Naive thymus-derived CD8-positive, alpha-beta T cell (primary cell): ENCODE measurements at regions not wholly inside any gene's neighbourhood (a gene's known extent, or its start where the extent isn't known, plus 50 kb on each side); places are given as distances from the start of the nearest gene placed in this dataset.
"Not testable (repeated sequence)": the region's sequence is repeated elsewhere in the genome, so short reads cannot be mapped to it uniquely, and the experiment has no call there.

ENCODE experiments used
- ATAC-seq, 2 donors: fragments of 150-1000 bp; cut with Tn5 transposase in 1 of 2; sonication (Bioruptor Pico), chemical (Tn5 transposase) in 1 of 2; 1 replicate in 1 of 2; 2 replicates in 1 of 2; pipeline ENCODE4 v1.10.0; 2021; ENCODE audit warnings: mild to moderate bottlenecking in 2 of 2, moderate library complexity in 2 of 2
- POLR2A ChIA-PET: fragments of 350-600 bp; sonication (Branson Sonifier 250); formaldehyde crosslinking; loops from one replicate; lab custom pipeline; 2021; ENCODE audit warnings: antibody characterized with exemption; lab: Charles Lee
- DNase-seq, 10 donors: peaks; one replicate each; pipeline versions ENCODE4 v3.0.0 to v3.0.0-alpha.2; 2020 to 2022
- H3K27ac Mint-ChIP-seq, 10 donors: one replicate each; pipeline ENCODE4 v1.8.0; 2020 to 2022; ENCODE audit warnings: mild to moderate bottlenecking in 10 of 10, mixed read lengths in 10 of 10, moderate library complexity in 4 of 10, inconsistent platforms in 1 of 10
- H3K27me3 Mint-ChIP-seq, 5 donors: one replicate each; pipeline ENCODE4 v1.8.0; 2021 to 2022; ENCODE audit warnings: mixed read lengths in 5 of 5
- H3K36me3 Mint-ChIP-seq, 3 donors: one replicate each; pipeline ENCODE4 v1.8.0; 2020 to 2022; ENCODE audit warnings: mixed read lengths in 3 of 3, mild to moderate bottlenecking in 2 of 3, inconsistent platforms in 1 of 3
- H3K4me1 Mint-ChIP-seq, 4 donors: one replicate each; pipeline ENCODE4 v1.8.0; 2021 to 2022; ENCODE audit warnings: mixed read lengths in 4 of 4
- H3K4me3 Mint-ChIP-seq, 10 donors: one replicate each; pipeline ENCODE4 v1.8.0; 2020 to 2022; ENCODE audit warnings: mild to moderate bottlenecking in 10 of 10, mixed read lengths in 10 of 10, moderate library complexity in 6 of 10, inconsistent platforms in 1 of 10
- H3K9me3 Mint-ChIP-seq, 9 donors: one replicate each; pipeline ENCODE4 v1.8.0; 2020 to 2022; ENCODE audit warnings: mixed read lengths in 9 of 9, mild to moderate bottlenecking in 3 of 9, inconsistent platforms in 1 of 9, moderate library complexity in 1 of 9

DNA sequence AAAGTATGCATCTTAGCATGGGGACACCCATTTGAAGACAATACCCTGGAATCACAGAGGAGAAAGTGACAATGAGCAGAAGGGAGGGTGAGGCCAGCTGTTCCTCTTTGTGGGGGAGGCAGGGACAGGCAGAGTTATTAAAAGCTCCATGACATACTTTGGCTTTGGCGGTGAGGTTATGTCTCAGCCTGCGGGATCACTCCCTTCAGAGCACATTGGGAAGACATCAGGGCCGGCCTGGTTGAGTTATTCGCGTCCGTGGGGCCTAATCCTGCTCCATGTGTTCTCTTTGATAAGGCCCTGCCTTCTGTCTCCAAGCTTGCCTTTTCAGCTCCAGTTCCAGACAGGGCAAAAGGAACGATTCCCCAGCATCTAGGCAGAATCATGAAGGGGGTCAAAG is 98.8 kb upstream of the NTF3 start:
- Mint-ChIP-seq H3K9me3 (no peaks in the 10 kb centered on the region), H3K36me3 (no peaks in the 10 kb centered on the region), H3K4me1 (no peaks in the 10 kb centered on the region), H3K27ac (no peak overlapping the region), H3K27me3 (peaks cover 0 to 15% (median 4%) of the 10 kb centered on the region in 5 donors), H3K4me3 (no peak overlapping the region)
- ATAC-seq (no peak), DNase-seq (no peak)
- POLR2A ChIA-PET = no interaction called here

DNA sequence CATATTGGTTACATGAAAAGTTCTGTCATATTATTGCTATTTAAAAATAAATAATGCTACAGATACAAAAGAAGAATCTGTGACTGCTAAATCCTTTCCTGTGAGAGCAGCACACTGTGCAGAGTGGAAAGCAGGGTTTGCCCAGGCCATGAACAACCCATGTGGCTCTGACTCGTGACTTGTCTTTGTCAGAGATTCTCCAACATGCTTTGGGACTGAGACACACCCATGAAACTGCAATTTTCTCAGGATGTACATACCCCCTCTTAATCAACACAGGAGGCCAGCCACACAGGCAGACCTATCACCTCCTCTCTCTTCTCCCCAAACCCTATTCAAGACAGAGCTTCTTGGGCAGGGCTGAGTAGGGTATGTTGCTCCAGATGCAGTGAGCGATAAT is 96.8 kb upstream of the NTF3 start:
- Mint-ChIP-seq H3K27ac (no peak overlapping the region), H3K27me3 (peaks cover 3 to 15% (median 4%) of the 10 kb centered on the region in 5 donors), H3K4me3 (no peak overlapping the region), H3K4me1 (no peaks in the 10 kb centered on the region), H3K36me3 (no peaks in the 10 kb centered on the region), H3K9me3 (no peaks in the 10 kb centered on the region)
- ATAC-seq = no peak
- no peak for DNase-seq
- POLR2A ChIA-PET = no interaction called here

DNA sequence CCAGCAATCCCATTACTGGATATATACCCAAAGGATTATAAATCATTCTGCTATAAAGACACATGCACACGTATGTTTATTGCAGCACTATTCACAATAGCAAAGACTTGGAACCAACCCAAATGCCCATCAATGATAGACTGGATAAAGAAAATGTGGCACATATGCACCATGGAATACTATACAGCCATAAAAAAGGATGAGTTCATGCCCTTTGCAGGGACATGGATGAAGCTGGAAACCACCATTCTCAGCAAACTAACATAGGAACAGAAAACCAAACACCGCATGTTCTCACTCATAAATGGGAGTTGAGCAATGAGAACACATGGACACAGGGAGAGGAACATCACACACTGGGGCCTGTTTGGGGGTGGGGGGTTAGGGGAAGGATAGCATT is 90.8 kb upstream of the NTF3 start:
- H3K27ac Mint-ChIP-seq, H3K36me3 Mint-ChIP-seq, DNase-seq, H3K4me1 Mint-ChIP-seq, ATAC-seq, H3K9me3 Mint-ChIP-seq, H3K4me3 Mint-ChIP-seq, POLR2A ChIA-PET: not testable (repeated sequence)
- H3K27me3 Mint-ChIP-seq = peaks cover 8 to 22% (median 15%) of the 10 kb centered on the region in 5 donors

DNA sequence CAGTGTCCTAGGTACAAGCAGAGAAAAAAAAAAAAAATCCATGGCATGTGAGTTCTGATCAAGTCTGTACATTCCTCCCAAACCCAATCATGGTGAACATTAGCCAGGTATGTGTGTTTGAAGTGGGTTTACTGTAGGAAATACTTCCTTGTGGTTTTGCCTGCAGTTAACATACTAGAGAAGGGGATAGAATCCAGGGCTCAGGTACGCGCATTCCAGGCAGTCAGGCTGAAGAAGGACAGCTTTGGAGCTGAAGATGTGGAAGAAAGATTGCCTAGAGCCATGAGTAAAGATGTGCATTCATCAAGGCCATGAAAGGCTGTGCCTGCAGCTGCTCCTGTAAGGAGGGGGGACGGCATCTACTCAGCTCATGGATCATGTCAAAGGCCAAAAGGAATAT is 88.2 kb upstream of the NTF3 start:
- no peak overlapping the region for H3K27ac Mint-ChIP-seq
- no peak for DNase-seq
- no peak overlapping the region for H3K4me3 Mint-ChIP-seq
- H3K4me1 Mint-ChIP-seq = no peaks in the 10 kb centered on the region
- H3K27me3 Mint-ChIP-seq = peaks cover 15 to 36% (median 19%) of the 10 kb centered on the region in 5 donors
- H3K36me3 Mint-ChIP-seq = no peaks in the 10 kb centered on the region
- H3K9me3 Mint-ChIP-seq = peaks cover 0 to 5% (median 0%) of the 10 kb centered on the region in 9 donors
- POLR2A ChIA-PET = no interaction called here
- no peak for ATAC-seq

DNA sequence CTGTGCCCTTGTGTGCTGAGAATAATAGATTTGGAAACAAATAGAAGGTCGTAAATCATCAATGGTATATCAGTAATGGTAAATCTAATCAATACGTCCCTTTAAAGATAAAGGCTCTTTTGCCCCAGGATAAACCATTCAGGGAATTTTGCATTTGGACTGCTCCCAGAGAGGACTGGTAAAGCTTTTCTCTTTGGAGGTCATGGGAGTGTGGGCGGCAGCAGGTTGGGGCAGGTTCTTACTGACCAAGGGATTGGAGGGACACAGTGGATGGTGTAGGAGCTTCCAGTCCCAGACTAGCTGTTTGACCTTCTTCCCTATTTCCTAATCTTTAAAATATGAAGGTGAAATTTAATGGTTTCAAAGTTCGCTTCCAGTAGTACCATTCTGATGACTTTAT is 87.8 kb upstream of the NTF3 start:
- H3K27me3 Mint-ChIP-seq = peaks cover 16 to 36% (median 19%) of the 10 kb centered on the region in 5 donors

DNA sequence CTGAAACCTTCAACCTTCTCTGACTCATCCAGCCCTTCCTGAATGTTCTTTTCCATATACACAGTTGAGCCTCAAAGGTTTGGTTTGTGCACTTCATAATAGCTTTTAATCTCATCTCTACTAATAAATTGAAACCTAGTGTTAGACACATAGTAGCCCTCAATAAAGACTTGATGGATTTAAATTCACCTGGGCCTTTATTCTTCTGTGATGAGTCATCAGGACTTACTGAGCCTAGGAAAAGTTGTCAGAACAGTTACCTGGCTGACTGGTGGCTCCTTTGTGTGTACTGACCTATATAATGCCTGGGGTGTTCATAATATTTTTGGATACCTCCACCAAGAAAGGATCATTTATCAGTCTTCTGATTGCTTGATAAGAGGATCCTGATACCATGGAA is 86.4 kb upstream of the NTF3 start:
- Mint-ChIP-seq H3K36me3 (no peaks in the 10 kb centered on the region), H3K4me3 (no peak overlapping the region), H3K27ac (no peak overlapping the region), H3K27me3 (peaks cover 16 to 41% (median 20%) of the 10 kb centered on the region in 5 donors), H3K9me3 (peaks cover 0 to 5% (median 1%) of the 10 kb centered on the region in 9 donors), H3K4me1 (no peaks in the 10 kb centered on the region)
- DNase-seq = no peak
- no peak for ATAC-seq
- POLR2A ChIA-PET = no interaction called here

More for the DNA sequence above, 87.8 kb upstream of the NTF3 start:
- Mint-ChIP-seq H3K27ac (no peak overlapping the region), H3K9me3 (peaks cover 0 to 5% (median 0%) of the 10 kb centered on the region in 9 donors), H3K4me3 (no peak overlapping the region), H3K4me1 (no peaks in the 10 kb centered on the region), H3K36me3 (no peaks in the 10 kb centered on the region)
- POLR2A ChIA-PET = no interaction called here
- no peak for ATAC-seq
- DNase-seq = no peak

DNA sequence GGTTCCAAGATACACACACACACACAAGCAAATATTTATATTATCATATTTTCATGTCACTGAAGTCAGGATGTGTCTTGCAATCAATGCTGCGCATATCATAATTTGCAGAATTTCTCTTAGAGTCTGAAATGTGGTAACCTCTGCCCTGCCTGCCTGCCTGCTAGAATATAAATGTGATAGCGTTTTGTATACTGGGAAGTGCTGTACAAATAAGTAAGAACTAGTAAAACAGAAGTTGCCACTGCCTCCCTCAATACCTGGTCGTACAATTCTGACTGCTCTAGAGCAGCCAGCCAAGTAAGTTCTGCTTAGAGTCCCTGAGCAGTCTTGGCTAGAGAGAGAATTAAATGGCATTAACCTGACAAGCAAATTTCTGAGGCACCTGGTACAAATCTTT is 83.9 kb upstream of the NTF3 start:
- no peaks in the 10 kb centered on the region for H3K4me1 Mint-ChIP-seq
- no peaks in the 10 kb centered on the region for H3K36me3 Mint-ChIP-seq
- H3K9me3 Mint-ChIP-seq = peaks cover under 1 to 22% (median 9%) of the 10 kb centered on the region in 9 donors

DNA sequence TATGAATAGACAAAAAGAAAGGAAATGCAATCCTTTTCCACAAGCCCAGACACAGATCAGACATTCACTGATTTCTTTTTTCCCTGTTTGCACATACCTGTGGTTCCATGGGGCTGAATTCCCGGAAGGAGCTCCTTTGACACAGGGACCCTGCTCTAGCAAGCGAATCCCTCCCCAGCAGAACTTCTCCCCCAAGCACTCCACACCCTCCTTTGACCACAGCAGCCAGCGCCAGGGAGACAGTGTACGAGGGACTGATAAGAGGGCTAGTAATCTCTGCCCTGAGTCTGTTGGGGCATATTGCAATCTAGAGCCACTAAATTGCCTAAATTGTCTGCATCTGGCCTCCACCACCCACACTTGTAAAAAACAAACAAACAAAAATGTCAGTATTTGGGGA is 83.4 kb upstream of the NTF3 start:
- POLR2A ChIA-PET = no interaction called here
- ATAC-seq (no peak), DNase-seq (no peak)
- Mint-ChIP-seq H3K36me3 (peaks cover 0 to 4% (median 0%) of the 10 kb centered on the region in 3 donors), H3K4me3 (no peak overlapping the region), H3K4me1 (no peaks in the 10 kb centered on the region), H3K27ac (no peak overlapping the region), H3K27me3 (peaks cover 14 to 44% (median 18%) of the 10 kb centered on the region in 5 donors), H3K9me3 (peaks cover 4 to 27% (median 11%) of the 10 kb centered on the region in 9 donors)

More for the DNA sequence above, 83.9 kb upstream of the NTF3 start:
- H3K27me3 Mint-ChIP-seq = peaks cover 14 to 45% (median 18%) of the 10 kb centered on the region in 5 donors
- DNase-seq (no peak), ATAC-seq (no peak)
- POLR2A ChIA-PET = no interaction called here
- H3K4me3 Mint-ChIP-seq = no peak overlapping the region
- H3K27ac Mint-ChIP-seq = no peak overlapping the region

DNA sequence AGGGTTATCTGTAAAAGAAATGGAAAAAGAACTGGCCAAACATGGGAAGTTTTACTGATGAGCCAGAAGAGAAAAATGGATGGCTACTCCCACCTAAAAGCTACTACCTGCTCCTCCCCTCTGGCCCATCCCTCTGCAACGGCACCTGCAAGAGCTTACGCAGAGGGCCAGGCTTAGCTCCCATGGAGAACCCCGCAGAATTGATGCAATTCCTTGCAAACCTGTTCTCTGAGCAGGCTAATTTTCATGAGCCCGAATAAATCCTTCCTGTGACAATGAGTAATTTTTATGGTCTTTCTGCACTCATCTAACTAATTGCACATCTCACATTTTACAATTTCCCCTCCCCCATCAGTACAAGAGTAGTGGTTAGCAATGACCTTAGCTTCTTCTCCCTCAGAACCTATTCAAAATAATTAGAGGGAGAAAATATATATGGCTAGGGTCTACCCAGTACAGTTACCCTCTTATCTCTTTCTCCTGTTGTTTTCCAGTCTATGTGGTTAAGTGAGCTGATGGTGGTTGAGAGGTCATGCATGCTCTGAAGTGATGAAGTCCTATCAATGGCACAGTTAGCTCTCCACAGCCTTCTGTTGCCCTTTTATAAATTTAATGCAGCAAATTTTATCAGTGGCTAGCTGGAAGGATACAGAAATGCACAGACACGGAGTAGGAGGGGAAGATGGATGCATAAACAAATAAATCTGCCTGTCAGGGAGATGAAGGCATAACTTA is 67.7 kb upstream of the NTF3 start:
- H3K27ac Mint-ChIP-seq = no peak overlapping the region
- no peak overlapping the region for H3K4me3 Mint-ChIP-seq
- H3K27me3 Mint-ChIP-seq = peaks cover 0 to 17% (median 4%) of the 10 kb centered on the region in 5 donors
- POLR2A ChIA-PET = no interaction called here
- ATAC-seq (no peak), DNase-seq (no peak)
- H3K36me3 Mint-ChIP-seq = no peaks in the 10 kb centered on the region
- H3K9me3 Mint-ChIP-seq = peaks cover 0 to 5% (median 0%) of the 10 kb centered on the region in 9 donors
- no peaks in the 10 kb centered on the region for H3K4me1 Mint-ChIP-seq

DNA sequence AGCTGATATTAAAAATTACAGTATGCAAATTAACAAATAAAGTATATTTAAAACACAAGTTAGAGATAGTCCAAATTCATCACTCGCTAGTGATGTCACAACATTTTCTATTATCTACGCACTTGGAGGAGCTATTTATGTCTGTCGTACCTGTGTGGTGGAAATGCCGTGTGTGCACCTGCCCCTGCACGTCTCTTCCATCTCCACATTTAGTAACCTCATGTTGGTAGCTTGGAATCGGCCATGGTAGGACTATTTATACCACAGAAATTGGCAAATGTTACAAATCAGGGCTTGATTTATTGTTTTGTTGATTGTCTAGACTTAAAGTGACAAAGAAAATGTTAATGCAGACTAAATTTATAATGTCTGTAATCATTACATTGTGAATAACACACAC is 62.6 kb upstream of the NTF3 start:
- POLR2A ChIA-PET = no interaction called here
- H3K4me3 Mint-ChIP-seq = no peak overlapping the region
- DNase-seq = no peak
- H3K9me3 Mint-ChIP-seq = peaks cover 0 to 5% (median 0%) of the 10 kb centered on the region in 9 donors
- ATAC-seq = no peak
- no peak overlapping the region for H3K27ac Mint-ChIP-seq
- H3K27me3 Mint-ChIP-seq = peaks cover 0 to 16% (median 3%) of the 10 kb centered on the region in 5 donors
- H3K36me3 Mint-ChIP-seq = no peaks in the 10 kb centered on the region
- no peaks in the 10 kb centered on the region for H3K4me1 Mint-ChIP-seq

DNA sequence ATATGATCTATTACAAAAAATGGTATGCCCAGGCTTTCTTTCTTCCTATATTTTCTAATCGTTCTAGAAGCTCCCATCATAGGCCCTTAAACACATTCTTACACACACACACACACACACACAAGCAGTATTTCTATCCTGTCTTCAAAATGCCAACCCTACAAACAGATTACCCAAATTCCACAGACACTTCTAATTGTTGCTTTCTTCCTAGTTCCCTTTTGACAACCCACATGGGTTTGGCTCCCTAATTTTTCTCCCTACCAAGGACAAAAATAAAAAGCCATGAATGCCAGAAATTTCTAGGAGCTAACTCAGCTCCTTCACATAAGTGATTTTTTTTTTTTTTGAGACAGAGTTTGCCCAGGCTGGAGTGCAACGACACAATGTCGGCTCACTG is 60.3 kb upstream of the NTF3 start:
- POLR2A ChIA-PET = no interaction called here
- H3K27ac Mint-ChIP-seq = no peak overlapping the region
- peaks cover 0 to 3% (median 0%) of the 10 kb centered on the region in 9 donors for H3K9me3 Mint-ChIP-seq
- ATAC-seq = no peak
- H3K4me1 Mint-ChIP-seq = no peaks in the 10 kb centered on the region
- H3K36me3 Mint-ChIP-seq = no peaks in the 10 kb centered on the region
- H3K4me3 Mint-ChIP-seq = no peak overlapping the region
- peaks cover 0 to 15% (median 0%) of the 10 kb centered on the region in 5 donors for H3K27me3 Mint-ChIP-seq
- DNase-seq = no peak

DNA sequence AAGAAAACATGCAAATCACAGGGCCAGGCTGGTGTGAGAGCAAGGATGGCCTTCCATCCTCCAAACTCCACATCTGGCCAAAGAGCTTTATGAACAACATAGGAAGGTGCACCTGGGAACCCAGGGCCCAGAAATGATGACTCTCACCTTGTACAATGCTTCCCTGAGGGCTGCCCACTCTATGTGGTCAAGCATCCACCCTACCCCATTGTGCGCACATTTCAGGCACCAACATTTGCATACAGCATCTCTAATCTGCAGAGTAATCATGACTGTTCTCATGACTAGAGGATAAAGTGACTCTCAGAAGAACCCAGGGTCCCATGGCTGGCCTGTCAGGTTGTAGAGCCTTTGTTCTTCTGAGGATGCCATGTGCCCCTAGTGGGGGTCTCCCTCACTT is 57.2 kb upstream of the NTF3 start:
- Mint-ChIP-seq H3K4me1 (no peaks in the 10 kb centered on the region), H3K9me3 (peaks cover 0 to 3% (median 0%) of the 10 kb centered on the region in 9 donors), H3K27me3 (peaks cover 0 to 15% (median 0%) of the 10 kb centered on the region in 5 donors), H3K36me3 (no peaks in the 10 kb centered on the region), H3K27ac (no peak overlapping the region), H3K4me3 (no peak overlapping the region)
- DNase-seq (no peak), ATAC-seq (no peak)
- POLR2A ChIA-PET = no interaction called here

DNA sequence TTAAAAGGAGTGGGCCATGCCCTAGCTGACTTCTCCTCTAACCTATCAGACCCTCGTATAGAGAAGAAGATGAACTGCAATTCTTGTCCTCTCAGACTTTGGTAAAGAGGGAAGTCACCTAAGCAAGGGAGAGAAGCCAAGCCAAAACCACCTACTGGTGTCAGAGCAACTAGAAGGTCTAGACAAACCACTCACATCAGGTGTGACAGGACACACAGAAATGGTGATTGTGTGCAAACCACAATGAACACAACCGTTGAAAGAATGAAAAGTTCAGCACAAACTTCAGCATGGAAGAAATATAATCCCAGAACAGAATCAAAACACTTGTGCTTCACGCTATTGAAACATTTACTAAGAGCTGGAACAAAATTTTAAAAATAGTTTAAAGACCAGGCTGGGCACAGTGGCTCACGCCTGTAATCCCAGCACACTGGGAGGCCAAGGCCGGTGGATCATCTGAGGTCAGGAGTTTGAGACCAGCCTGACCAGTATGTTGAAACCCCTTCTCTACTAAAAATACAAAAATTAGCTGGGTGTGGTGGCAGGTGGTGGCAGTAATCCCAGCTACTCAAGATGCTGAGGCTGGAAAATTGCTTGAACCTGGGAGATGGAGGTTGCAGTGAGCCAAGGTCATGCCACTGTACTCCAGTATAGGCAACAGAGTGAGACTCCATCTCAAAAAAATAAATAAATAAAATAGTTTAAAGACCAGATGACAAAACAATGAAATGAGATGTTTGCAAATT is 56.2 kb upstream of the NTF3 start:
- POLR2A ChIA-PET = no interaction called here
- peaks cover 0 to 3% (median 0%) of the 10 kb centered on the region in 9 donors for H3K9me3 Mint-ChIP-seq
- no peak for ATAC-seq
- peaks cover 0 to 11% (median 3%) of the 10 kb centered on the region in 5 donors for H3K27me3 Mint-ChIP-seq
- H3K36me3 Mint-ChIP-seq = no peaks in the 10 kb centered on the region
- no peaks in the 10 kb centered on the region for H3K4me1 Mint-ChIP-seq
- no peak for DNase-seq
- no peak overlapping the region for H3K4me3 Mint-ChIP-seq
- no peak overlapping the region for H3K27ac Mint-ChIP-seq
